Progenitor cell of endocrine pancreas (in vitro differentiated cells): ENCODE measurements at regions not wholly inside any gene's neighbourhood (a gene's known extent, or its start where the extent isn't known, plus 50 kb on each side); places are given as distances from the start of the nearest gene placed in this dataset.

ENCODE experiments used
- DNase-seq: peaks from one replicate; pipeline ENCODE4 v3.0.0; 2021; ENCODE audit warnings: low spot score; ENCODE audit not compliant: unreplicated experiment
- H3K27ac Mint-ChIP-seq: 2 replicates; pipeline ENCODE4 v1.8.0; 2021; ENCODE audit warnings: mild to moderate bottlenecking, moderate library complexity, mixed read lengths
- H3K27me3 Mint-ChIP-seq: 2 replicates; pipeline ENCODE4 v1.8.0; 2021; ENCODE audit warnings: mixed read lengths
- H3K36me3 Mint-ChIP-seq: 2 replicates; pipeline ENCODE4 v1.8.0; 2022; ENCODE audit warnings: mixed read lengths; ENCODE audit not compliant: insufficient read depth
- H3K4me1 Mint-ChIP-seq: 2 replicates; pipeline ENCODE4 v1.8.0; 2021; ENCODE audit warnings: low read depth, mixed read lengths
- H3K4me3 Mint-ChIP-seq: 2 replicates; pipeline ENCODE4 v1.8.0; 2021; ENCODE audit warnings: low read depth, mild to moderate bottlenecking, moderate library complexity, mixed read lengths
- H3K9me3 Mint-ChIP-seq: 2 replicates; pipeline ENCODE4 v1.8.0; 2021; ENCODE audit warnings: low read depth, mixed read lengths
- CTCF ChIP-seq: fragments of 200-600 bp; sonication (generic); IDR thresholded peaks from one replicate; pipeline ENCODE4 v1.5.0; 2021; ENCODE audit warnings: antibody characterized with exemption, mild to moderate bottlenecking; ENCODE audit not compliant: unreplicated experiment

GRCh38 chr6:63440594-63440993 lies 120.8 kb upstream of the LGSN start:
- H3K4me3 Mint-ChIP-seq: no peak overlapping the region
- no peak for TF ChIP-seq CTCF
- peaks cover 3% of the 10 kb centered on the region for H3K9me3 Mint-ChIP-seq
- peaks cover 3% of the 10 kb centered on the region for H3K4me1 Mint-ChIP-seq
- H3K27ac Mint-ChIP-seq: no peak overlapping the region
- no peak for DNase-seq
- no peaks in the 10 kb centered on the region for H3K27me3 Mint-ChIP-seq
- H3K36me3 Mint-ChIP-seq: peaks cover 2% of the 10 kb centered on the region

- Mint-ChIP-seq H3K27ac (no peak overlapping the region), H3K27me3 (no peaks in the 10 kb centered on the region), H3K4me3 (no peak overlapping the region), H3K4me1 (peaks cover 3% of the 10 kb centered on the region), H3K36me3 (peaks cover 2% of the 10 kb centered on the region), H3K9me3 (peaks cover 3% of the 10 kb centered on the region)
- TF ChIP-seq CTCF: no peak
- no peak for DNase-seq
These were observed 121.6 kb upstream of the LGSN start for GRCh38 chr6:63441266-63441956.

GRCh38 chr6:63442870-63443269 lies 123.1 kb upstream of the LGSN start:
- no peak overlapping the region for H3K27ac Mint-ChIP-seq
- TF ChIP-seq CTCF: no peak
- no peaks in the 10 kb centered on the region for H3K27me3 Mint-ChIP-seq
- peaks cover 2% of the 10 kb centered on the region for H3K36me3 Mint-ChIP-seq
- no peak for DNase-seq
- no peak overlapping the region for H3K4me3 Mint-ChIP-seq
- peaks cover 3% of the 10 kb centered on the region for H3K4me1 Mint-ChIP-seq
- H3K9me3 Mint-ChIP-seq: peaks cover 3% of the 10 kb centered on the region

- no peak for TF ChIP-seq CTCF
- no peak overlapping the region for H3K4me3 Mint-ChIP-seq
- no peaks in the 10 kb centered on the region for H3K27me3 Mint-ChIP-seq
- H3K9me3 Mint-ChIP-seq: peaks cover 2% of the 10 kb centered on the region
- H3K36me3 Mint-ChIP-seq: no peaks in the 10 kb centered on the region
- DNase-seq: no peak
- no peak overlapping the region for H3K27ac Mint-ChIP-seq
- peaks cover 3% of the 10 kb centered on the region for H3K4me1 Mint-ChIP-seq
These were observed 125.0 kb upstream of the LGSN start for GRCh38 chr6:63444768-63445167.

GRCh38 chr6:63446405-63446804 lies 125.9 kb upstream of the LOC128125822 start:
- no peaks in the 10 kb centered on the region for H3K27me3 Mint-ChIP-seq
- no peak for DNase-seq
- no peak for TF ChIP-seq CTCF
- no peaks in the 10 kb centered on the region for H3K36me3 Mint-ChIP-seq
- H3K27ac Mint-ChIP-seq: no peak overlapping the region
- H3K4me3 Mint-ChIP-seq: no peak overlapping the region
- peaks cover 2% of the 10 kb centered on the region for H3K4me1 Mint-ChIP-seq
- H3K9me3 Mint-ChIP-seq: peaks cover 3% of the 10 kb centered on the region
